ES-I3 (cell line): ENCODE measurements at regions not wholly inside any gene's neighbourhood (a gene's known extent, or its start where the extent isn't known, plus 50 kb on each side); places are given as distances from the start of the nearest gene placed in this dataset.
"Not testable (repeated sequence)": the region's sequence is repeated elsewhere in the genome, so short reads cannot be mapped to it uniquely, and the experiment has no call there.

Source experiments
- H3K36me3 ChIP-seq: 2 replicates; pipeline ENCODE4 v1.6.1; 2013; ENCODE audit warnings: mild to moderate bottlenecking, low read length, control low read depth, moderate library complexity; ENCODE audit not compliant: insufficient read depth
- H3K4me1 ChIP-seq: 2 replicates; pipeline ENCODE4 v1.6.1; 2013; ENCODE audit warnings: mild to moderate bottlenecking, control low read depth, low read length; ENCODE audit not compliant: insufficient read depth
- H3K9ac ChIP-seq: 2 replicates; pipeline ENCODE4 v1.6.1; 2013; ENCODE audit warnings: low read depth, mild to moderate bottlenecking, low read length, moderate library complexity
- H3K9me3 ChIP-seq: 2 replicates; pipeline ENCODE4 v1.6.1; 2013; ENCODE audit warnings: mild to moderate bottlenecking, low read length, moderate library complexity; ENCODE audit not compliant: control insufficient read depth, insufficient read depth

- peaks cover 3% of the 10 kb centered on the region; the same call in 1 of the 2 replicates for H3K9me3 ChIP-seq
- H3K9ac ChIP-seq = peak overlapping the region; percentile 43; the same call in 1 of the 2 replicates
- no peaks in the 10 kb centered on the region for H3K36me3 ChIP-seq
- peaks cover 32% of the 10 kb centered on the region for H3K4me1 ChIP-seq
Measured at GRCh38 chrX:46328133-46328532, 217.1 kb downstream of the ZNF674 start.

- Histone ChIP-seq H3K9ac (peak overlapping the region; percentile 43), H3K36me3 (no peaks in the 10 kb centered on the region), H3K4me1 (peaks cover 32% of the 10 kb centered on the region), H3K9me3 (peaks cover 3% of the 10 kb centered on the region; the same call in 1 of the 2 replicates)
Measured at GRCh38 chrX:46327566-46328115, 217.6 kb downstream of the ZNF674 start.

GRCh38 chrX:46326161-46326560 is 219.1 kb downstream of the ZNF674 start:
- no peaks in the 10 kb centered on the region for H3K36me3 ChIP-seq
- H3K4me1 ChIP-seq = peaks cover 32% of the 10 kb centered on the region
- H3K9ac ChIP-seq = peak overlapping the region; percentile 27

GRCh38 chrX:46325312-46325877 is 219.8 kb downstream of the ZNF674 start:
- Histone ChIP-seq H3K4me1 (peaks cover 32% of the 10 kb centered on the region), H3K36me3 (no peaks in the 10 kb centered on the region), H3K9ac (peak overlapping the region; percentile 27; the same call in 1 of the 2 replicates), H3K9me3 (no peaks in the 10 kb centered on the region)

More at GRCh38 chrX:46326161-46326560, 219.1 kb downstream of the ZNF674 start:
- no peaks in the 10 kb centered on the region for H3K9me3 ChIP-seq

- H3K36me3 ChIP-seq = no peaks in the 10 kb centered on the region
- H3K9me3 ChIP-seq = no peaks in the 10 kb centered on the region
- peaks cover 30% of the 10 kb centered on the region for H3K4me1 ChIP-seq
- no peak overlapping the region for H3K9ac ChIP-seq
Measured at GRCh38 chrX:46324166-46324565, 221.1 kb downstream of the ZNF674 start.

GRCh38 chrX:46322929-46323328 is 222.3 kb downstream of the ZNF674 start:
- H3K36me3 ChIP-seq, H3K9ac ChIP-seq, H3K9me3 ChIP-seq: not testable (repeated sequence)
- H3K4me1 ChIP-seq = peaks cover 28% of the 10 kb centered on the region

- Histone ChIP-seq H3K4me1 (peaks cover 38% of the 10 kb centered on the region), H3K9ac (no peak overlapping the region), H3K36me3 (no peaks in the 10 kb centered on the region), H3K9me3 (no peaks in the 10 kb centered on the region)
Measured at GRCh38 chrX:46321676-46322075, 223.5 kb downstream of the ZNF674 start.

- peaks cover 25% of the 10 kb centered on the region for H3K4me1 ChIP-seq
- H3K9me3 ChIP-seq = no peaks in the 10 kb centered on the region
- H3K36me3 ChIP-seq = no peaks in the 10 kb centered on the region
- no peak overlapping the region for H3K9ac ChIP-seq
Measured at GRCh38 chrX:46319750-46320149, 225.5 kb downstream of the ZNF674 start.

- no peak overlapping the region for H3K9ac ChIP-seq
- peaks cover 17% of the 10 kb centered on the region for H3K4me1 ChIP-seq
Measured at GRCh38 chrX:46318551-46318950, 226.7 kb downstream of the ZNF674 start.

GRCh38 chrX:46317163-46317562 is 228.1 kb downstream of the ZNF674 start:
- Histone ChIP-seq H3K36me3 (no peaks in the 10 kb centered on the region), H3K9ac (no peak overlapping the region), H3K4me1 (peaks cover 20% of the 10 kb centered on the region), H3K9me3 (no peaks in the 10 kb centered on the region)

More at GRCh38 chrX:46318551-46318950, 226.7 kb downstream of the ZNF674 start:
- Histone ChIP-seq H3K9me3 (no peaks in the 10 kb centered on the region), H3K36me3 (no peaks in the 10 kb centered on the region)

- no peaks in the 10 kb centered on the region for H3K9me3 ChIP-seq
- peaks cover 24% of the 10 kb centered on the region for H3K4me1 ChIP-seq
- no peaks in the 10 kb centered on the region for H3K36me3 ChIP-seq
- H3K9ac ChIP-seq = no peak overlapping the region
Measured at GRCh38 chrX:46311581-46312120, 233.6 kb downstream of the ZNF674 start.

GRCh38 chrX:46310815-46311497 is 234.3 kb downstream of the ZNF674 start:
- H3K9ac ChIP-seq = no peak overlapping the region
- peaks cover 4% of the 10 kb centered on the region for H3K9me3 ChIP-seq
- peaks cover 23% of the 10 kb centered on the region for H3K4me1 ChIP-seq
- no peaks in the 10 kb centered on the region for H3K36me3 ChIP-seq

GRCh38 chrX:46308110-46308509 is 237.1 kb downstream of the ZNF674 start:
- H3K9me3 ChIP-seq = peaks cover 19% of the 10 kb centered on the region
- H3K36me3 ChIP-seq = no peaks in the 10 kb centered on the region
- peaks cover 23% of the 10 kb centered on the region for H3K4me1 ChIP-seq
- no peak overlapping the region for H3K9ac ChIP-seq

GRCh38 chrX:46306103-46306502 is 239.1 kb downstream of the ZNF674 start:
- Histone ChIP-seq H3K4me1 (peaks cover 10% of the 10 kb centered on the region), H3K36me3 (no peaks in the 10 kb centered on the region), H3K9ac (no peak overlapping the region), H3K9me3 (peaks cover 19% of the 10 kb centered on the region)

- no peak overlapping the region for H3K9ac ChIP-seq
- no peaks in the 10 kb centered on the region for H3K36me3 ChIP-seq
- H3K9me3 ChIP-seq = peaks cover 19% of the 10 kb centered on the region
- H3K4me1 ChIP-seq = peaks cover 3% of the 10 kb centered on the region
Measured at GRCh38 chrX:46305431-46305830, 239.8 kb downstream of the ZNF674 start.
